GM23338 (cell line): ENCODE measurements at regions not wholly inside any gene's neighbourhood (a gene's known extent, or its start where the extent isn't known, plus 50 kb on each side); places are given as distances from the start of the nearest gene placed in this dataset.
A peak's percentile ranks its signal among the peaks of the same experiment; 100 is the strongest.

Experiments used
- ATAC-seq: fragments of 200-7000 bp; cut with Tn5 transposase; 3 replicates; pipeline ENCODE4 v1.9.1; 2020
- DNase-seq: peaks from one replicate; pipeline ENCODE4 v3.0.0-alpha.2; 2015; ENCODE audit warnings: low spot score
- H2AFZ ChIP-seq: fragments of 200-600 bp; sonication (generic); 2 replicates; pipeline ENCODE4 v1.8.0; 2016; ENCODE audit warnings: antibody characterized with exemption, mild to moderate bottlenecking, moderate library complexity
- H3F3A ChIP-seq: fragments of 200-600 bp; sonication (generic); replicated peaks from 2 replicates; pipeline ENCODE4 v1.8.0; 2017; ENCODE audit warnings: antibody characterized with exemption, mixed run types, low read depth
- H3K27ac ChIP-seq: fragments of 200-600 bp; sonication (generic); 2 replicates; pipeline ENCODE4 v1.6.1; 2016; ENCODE audit warnings: low read depth
- H3K27me3 ChIP-seq: fragments of 200-600 bp; sonication (generic); 2 replicates; pipeline ENCODE4 v1.8.0; 2016; ENCODE audit warnings: mild to moderate bottlenecking, mixed run types, moderate library complexity; ENCODE audit not compliant: insufficient read depth
- H3K36me3 ChIP-seq: fragments of 200-600 bp; sonication (generic); 2 replicates; pipeline ENCODE4 v1.8.0; 2016; ENCODE audit warnings: mild to moderate bottlenecking; ENCODE audit not compliant: insufficient read depth
- H3K4me1 ChIP-seq: fragments of 200-600 bp; sonication (generic); 2 replicates; pipeline ENCODE4 v1.8.0; 2016; ENCODE audit warnings: mild to moderate bottlenecking, moderate library complexity; ENCODE audit not compliant: insufficient read depth
- H3K4me2 ChIP-seq: fragments of 200-600 bp; sonication (generic); 2 replicates; pipeline ENCODE4 v1.7.1; 2017; ENCODE audit warnings: mixed run types
- H3K4me3 ChIP-seq: fragments of 200-600 bp; sonication (generic); 2 replicates; pipeline ENCODE4 v1.6.1; 2016; ENCODE audit warnings: mixed run types
- H3K79me2 ChIP-seq: fragments of 200-600 bp; sonication (generic); replicated peaks from 2 replicates; pipeline ENCODE4 v1.8.0; 2017; ENCODE audit warnings: mild to moderate bottlenecking; ENCODE audit not compliant: insufficient read depth
- H3K9me2 ChIP-seq: fragments of 200-600 bp; sonication (generic); 2 replicates; pipeline ENCODE4 v1.8.0; 2017; ENCODE audit not compliant: insufficient read depth
- H4K20me1 ChIP-seq: fragments of 200-600 bp; sonication (generic); replicated peaks from 2 replicates; pipeline ENCODE4 v1.8.0; 2017; ENCODE audit warnings: mild to moderate bottlenecking; ENCODE audit not compliant: insufficient read depth
- H3K27ac Mint-ChIP-seq: 2 replicates; pipeline ENCODE4 v1.8.0; 2020; ENCODE audit warnings: inconsistent platforms, mild to moderate bottlenecking, moderate library complexity, mixed read lengths
- H3K27me3 Mint-ChIP-seq: 3 replicates; pipeline ENCODE4 v1.8.0; 2022; ENCODE audit warnings: low read depth, mild to moderate bottlenecking, moderate library complexity, mixed read lengths, inconsistent platforms; ENCODE audit not compliant: insufficient read depth, poor library complexity
- H3K36me3 Mint-ChIP-seq: 3 replicates; pipeline ENCODE4 v1.8.0; 2021; ENCODE audit warnings: low read depth, mild to moderate bottlenecking, inconsistent platforms, moderate library complexity, mixed read lengths
- H3K4me1 Mint-ChIP-seq: 3 replicates; pipeline ENCODE4 v1.8.0; 2020; ENCODE audit warnings: mild to moderate bottlenecking, inconsistent platforms, mixed read lengths
- H3K4me3 Mint-ChIP-seq: 3 replicates; pipeline ENCODE4 v1.8.0; 2021; ENCODE audit warnings: moderate library complexity, mild to moderate bottlenecking, inconsistent platforms, mixed read lengths
- H3K9me3 Mint-ChIP-seq: 3 replicates; pipeline ENCODE4 v1.8.0; 2020; ENCODE audit warnings: moderate library complexity, mild to moderate bottlenecking, inconsistent platforms, mixed read lengths
- CREB1 ChIP-seq: fragments of 250-450 bp; sonication (Bioruptor Pico); IDR thresholded peaks from 2 replicates; pipeline ENCODE4 v1.5.0; 2020; ENCODE audit warnings: low read depth, mild to moderate bottlenecking, moderate library complexity
- ETS1 ChIP-seq: IDR thresholded peaks from 2 replicates; pipeline ENCODE4 v1.6.1; 2016; ENCODE audit warnings: antibody characterized with exemption
- EZH2 ChIP-seq: fragments of 200-600 bp; sonication (generic); IDR thresholded peaks from one replicate; pipeline ENCODE4 v1.8.0; 2017; ENCODE audit warnings: antibody characterized with exemption, mild to moderate bottlenecking, low read depth; ENCODE audit not compliant: unreplicated experiment
- EZH2phosphoT487 ChIP-seq: fragments of 200-600 bp; sonication (generic); IDR thresholded peaks from one replicate; pipeline ENCODE4 v1.8.1; 2018; ENCODE audit warnings: antibody characterized with exemption; ENCODE audit not compliant: unreplicated experiment
- JUNB ChIP-seq: IDR thresholded peaks from one replicate; pipeline ENCODE4 v1.6.1; 2016; ENCODE audit warnings: antibody characterized with exemption; ENCODE audit not compliant: unreplicated experiment
- POLR2AphosphoS5 ChIP-seq: IDR thresholded peaks from 2 replicates; pipeline ENCODE4 v1.6.1; 2016; ENCODE audit warnings: antibody characterized with exemption, low read depth
- REST ChIP-seq: IDR thresholded peaks from one replicate; pipeline ENCODE4 v1.6.1; 2018; ENCODE audit warnings: antibody characterized with exemption; ENCODE audit not compliant: unreplicated experiment
- STAT1 ChIP-seq: IDR thresholded peaks from one replicate; pipeline ENCODE4 v1.6.1; 2016; ENCODE audit warnings: antibody characterized with exemption; ENCODE audit not compliant: unreplicated experiment
- ZNF114 ChIP-seq: fragments of 250-450 bp; sonication (Bioruptor Pico); IDR thresholded peaks from 2 replicates; pipeline ENCODE4 v1.5.0; 2020; ENCODE audit warnings: mild to moderate bottlenecking, moderate library complexity
- ZNF331 ChIP-seq: fragments of 250-450 bp; sonication (Bioruptor Pico); IDR thresholded peaks from 2 replicates; pipeline ENCODE4 v1.5.0; 2020; ENCODE audit warnings: low read depth, mild to moderate bottlenecking, moderate library complexity
- ZNF462 ChIP-seq: fragments of 250-450 bp; sonication (Bioruptor Pico); IDR thresholded peaks from 2 replicates; pipeline ENCODE4 v1.5.0; 2020; ENCODE audit warnings: mild to moderate bottlenecking, moderate library complexity

GRCh38 chr18:13989199-13989598 lies 73.9 kb upstream of the MC2R start:
- Mint-ChIP-seq H3K27me3 (peaks cover 2% of the 10 kb centered on the region), H3K36me3 (peaks cover 32% of the 10 kb centered on the region), H3K4me3 (no peak overlapping the region), H3K9me3 (peaks cover 28% of the 10 kb centered on the region), H3K27ac (peak overlapping the region; percentile 81; the same call in 1 of the 2 replicates), H3K4me1 (peaks cover 19% of the 10 kb centered on the region)
- H4K20me1 ChIP-seq: no peaks in the 10 kb centered on the region
- peaks cover 24% of the 10 kb centered on the region for H3K4me1 ChIP-seq
- H3F3A ChIP-seq: no peaks in the 10 kb centered on the region
- H3K4me3 ChIP-seq: no peak overlapping the region
- no peak overlapping the region for H3K27ac ChIP-seq
- H3K9me2 ChIP-seq: peaks cover 18% of the 10 kb centered on the region
- H3K4me2 ChIP-seq: peak overlapping the region; percentile 61
- no peak overlapping the region for H2AFZ ChIP-seq
- H3K27me3 ChIP-seq: no peaks in the 10 kb centered on the region
- peak; percentile 83 for ATAC-seq
- DNase-seq: peak; percentile 29
- no peaks in the 10 kb centered on the region for H3K79me2 ChIP-seq
- H3K36me3 ChIP-seq: no peaks in the 10 kb centered on the region
- TF ChIP-seq POLR2AphosphoS5 (no peak), ZNF331 (CRISPR knock-in tag) (no peak), ZNF462 (peak; percentile 74; the same call in 1 of the 2 replicates)

GRCh38 chr18:13987956-13988355 lies 72.6 kb upstream of the MC2R start:
- H3K4me1 ChIP-seq: peaks cover 24% of the 10 kb centered on the region
- H2AFZ ChIP-seq: peak overlapping the region; percentile 80; the same call in 1 of the 2 replicates
- H3K9me3 Mint-ChIP-seq: peaks cover 28% of the 10 kb centered on the region
- H3K4me2 ChIP-seq: no peak overlapping the region; the same call in 1 of the 2 replicates
- no peaks in the 10 kb centered on the region for H3K36me3 ChIP-seq
- no peak overlapping the region for H3K4me3 Mint-ChIP-seq
- H3K79me2 ChIP-seq: no peaks in the 10 kb centered on the region
- no peaks in the 10 kb centered on the region for H3K27me3 ChIP-seq
- peaks cover 13% of the 10 kb centered on the region for H3K9me2 ChIP-seq
- peaks cover 2% of the 10 kb centered on the region for H3K27me3 Mint-ChIP-seq
- H3K36me3 Mint-ChIP-seq: peaks cover 32% of the 10 kb centered on the region
- no peak overlapping the region for H3K27ac ChIP-seq
- no peak for DNase-seq
- no peak overlapping the region for H3K4me3 ChIP-seq
- ATAC-seq: no peak
- no peaks in the 10 kb centered on the region for H4K20me1 ChIP-seq
- peak overlapping the region; percentile 0; the same call in 1 of the 2 replicates for H3K27ac Mint-ChIP-seq
- H3F3A ChIP-seq: no peaks in the 10 kb centered on the region
- H3K4me1 Mint-ChIP-seq: peaks cover 19% of the 10 kb centered on the region
- TF ChIP-seq REST: no peak
- TF ChIP-seq STAT1: no peak
- TF ChIP-seq EZH2: no peak
- TF ChIP-seq POLR2AphosphoS5: no peak
- TF ChIP-seq JUNB: no peak
- no peak for TF ChIP-seq EZH2phosphoT487
- no peak for TF ChIP-seq ZNF331 (CRISPR knock-in tag)
- TF ChIP-seq CREB1 (CRISPR knock-in tag): no peak
- TF ChIP-seq ZNF114 (CRISPR knock-in tag): no peak
- no peak for TF ChIP-seq ETS1
